Left lobe of liver (tissue), 2 donors: ENCODE measurements at regions not wholly inside any gene's neighbourhood (a gene's known extent, or its start where the extent isn't known, plus 50 kb on each side); places are given as distances from the start of the nearest gene placed in this dataset.
A peak's percentile ranks its signal among the peaks of the same experiment; 100 is the strongest.

ENCODE experiments used
- ATAC-seq: fragments of 200-7000 bp; cut with Tn5 transposase; one replicate; pipeline ENCODE4 v1.9.1; 2020; ENCODE audit warnings: mild to moderate bottlenecking, moderate library complexity
- DNase-seq: peaks from one replicate; pipeline ENCODE4 v3.0.0-alpha.2; 2020; ENCODE audit warnings: low spot score
- donor health status: DM: no; HTN: no; CAD: no; lungs with moderate emphysema.
- donor health status: DM: no; HTN: yes; CAD: no.

DNA sequence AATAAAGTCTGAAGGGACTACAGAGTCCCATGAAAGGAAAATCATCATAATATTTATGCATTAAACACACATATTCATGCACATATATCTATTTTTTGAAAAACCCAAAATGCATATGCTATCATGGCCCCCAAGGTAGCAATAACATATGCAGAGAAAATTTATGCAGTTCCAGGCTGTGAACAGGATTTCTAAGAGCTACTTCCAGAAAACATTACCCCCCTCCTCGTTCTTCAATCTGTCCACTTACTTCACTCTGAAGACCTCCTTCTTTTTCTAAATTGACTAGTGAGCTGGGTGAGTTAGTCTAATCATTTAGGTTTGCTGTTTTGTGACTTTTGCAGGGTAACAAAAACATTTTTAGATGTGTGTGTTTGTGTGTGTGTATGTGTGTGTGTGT is 376.4 kb upstream of the ZEB2 start:
- no peak for DNase-seq
- no peak for ATAC-seq

DNA sequence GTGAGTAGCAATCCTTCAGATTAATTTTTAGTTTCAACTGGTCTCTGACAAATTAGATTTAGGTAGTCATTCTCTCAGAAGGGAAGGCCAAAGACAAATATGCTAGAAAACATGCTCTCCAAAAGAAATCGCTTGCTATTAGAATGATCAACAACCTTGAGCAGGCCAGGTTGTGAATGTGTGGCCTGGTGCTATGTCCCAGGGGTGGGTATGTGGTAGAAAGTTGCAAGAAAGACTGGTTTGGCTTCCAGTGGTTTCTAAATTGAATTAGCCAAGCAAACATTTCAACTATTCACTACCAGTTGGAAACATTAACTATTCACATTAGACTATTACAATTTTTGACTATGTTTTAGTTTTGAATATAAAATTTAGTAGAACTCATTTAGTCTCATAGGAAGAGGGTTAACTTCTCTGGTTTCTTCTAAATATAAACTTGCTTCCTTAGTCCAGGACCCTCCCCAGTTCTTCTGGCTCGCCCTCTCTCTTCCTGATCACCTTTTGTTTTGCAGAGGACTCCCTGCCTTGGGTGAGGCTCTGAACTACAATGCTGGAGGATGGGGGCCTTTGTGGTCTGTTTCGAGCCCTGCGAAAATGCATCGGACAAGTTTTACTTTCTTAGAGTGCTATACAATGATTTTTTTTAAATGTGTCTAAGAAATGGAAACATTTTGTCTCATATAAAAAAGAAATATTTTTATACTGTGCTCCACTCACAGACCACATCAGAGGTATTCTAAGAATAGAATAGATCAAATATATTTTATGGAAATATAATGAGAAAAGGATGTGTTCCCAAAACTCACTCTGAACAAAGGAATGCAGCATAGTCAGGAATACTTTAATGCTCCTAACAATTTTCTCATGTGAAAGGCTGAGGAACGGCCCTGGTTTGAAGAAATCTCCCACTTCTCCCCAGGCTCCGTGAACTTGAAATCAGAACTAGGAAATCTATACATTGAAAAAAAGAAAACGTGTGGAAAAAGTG is 375.0 kb upstream of the ZEB2 start:
- DNase-seq (no peak), ATAC-seq (no peak)

DNA sequence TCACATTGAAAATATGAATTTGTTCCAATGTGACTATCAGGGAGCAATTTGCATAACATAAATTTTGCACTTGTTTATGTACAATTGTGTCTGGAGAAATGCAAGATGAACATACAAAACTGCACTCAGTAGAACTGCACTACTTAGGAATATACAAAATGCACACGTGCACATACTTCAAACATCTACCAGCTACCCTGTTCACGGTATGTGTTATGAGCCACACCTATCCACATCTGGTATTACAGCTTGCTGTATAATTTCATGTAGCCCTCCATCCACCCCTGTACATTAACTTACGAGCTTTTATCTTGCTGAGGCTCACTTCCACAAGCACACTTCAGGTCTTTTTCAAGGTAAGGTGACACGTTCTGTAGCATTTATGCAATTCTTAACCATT is 373.5 kb upstream of the ZEB2 start:
- ATAC-seq (no peak), DNase-seq (no peak)

DNA sequence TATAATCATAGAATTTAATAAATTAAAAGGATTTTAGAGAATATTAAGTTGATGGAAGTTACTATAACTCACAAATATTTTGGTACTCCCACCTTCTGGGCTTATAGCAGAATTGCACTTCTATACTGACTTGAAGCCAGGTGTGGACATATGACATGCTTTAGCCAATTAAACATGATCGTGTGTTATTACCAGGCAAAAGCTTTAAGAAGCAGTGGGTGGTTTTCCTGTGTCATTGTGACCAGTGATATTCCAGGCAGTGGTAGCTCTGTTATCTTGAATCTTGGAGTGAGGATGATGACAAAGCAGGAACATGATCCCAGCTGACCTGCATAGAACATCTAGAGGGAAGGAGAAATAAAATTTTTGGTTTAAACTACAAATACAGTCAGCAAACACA is 370.9 kb upstream of the ZEB2 start:
- no peak for ATAC-seq
- DNase-seq: no peak

DNA sequence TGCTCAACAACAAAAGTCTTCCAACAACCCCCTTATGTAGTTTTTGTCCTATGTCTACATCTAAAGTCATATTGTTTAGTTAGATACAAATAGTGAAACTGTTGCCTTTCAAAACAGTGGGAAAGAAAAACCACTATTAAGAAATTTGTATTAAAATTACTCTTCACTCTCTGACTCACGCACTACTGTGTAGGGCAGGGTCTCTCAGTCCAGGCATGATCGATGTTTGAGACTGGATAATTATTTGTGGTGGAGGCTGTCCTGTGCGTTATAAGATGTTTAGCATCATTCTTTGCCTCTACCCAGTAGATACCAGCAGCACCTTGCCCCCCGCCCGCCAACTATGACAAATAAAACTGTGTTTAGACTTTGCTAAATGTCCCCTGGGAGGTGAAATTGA is 369.4 kb upstream of the ZEB2 start:
- ATAC-seq (no peak), DNase-seq (no peak)

DNA sequence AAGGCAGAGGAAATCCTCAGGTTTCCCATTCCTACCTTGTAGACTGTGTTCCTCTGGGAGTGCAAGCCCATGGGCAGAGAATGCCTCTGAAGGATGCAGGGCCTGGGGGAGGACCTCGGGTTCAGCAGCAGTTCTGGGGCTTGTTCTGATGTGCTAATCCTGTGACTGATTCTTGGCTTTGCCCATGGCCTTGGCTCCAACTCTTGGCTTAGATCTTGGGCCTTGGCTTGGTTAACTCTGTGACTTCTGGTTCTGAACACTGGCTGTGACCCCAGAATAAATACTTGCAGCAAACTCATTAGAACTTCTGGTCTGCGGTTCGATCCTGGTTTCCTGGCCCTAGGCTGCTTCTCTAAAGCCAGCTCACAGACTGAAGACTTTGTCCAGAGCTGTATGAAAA is 366.9 kb upstream of the ZEB2 start:
- ATAC-seq (no peak), DNase-seq (no peak)

DNA sequence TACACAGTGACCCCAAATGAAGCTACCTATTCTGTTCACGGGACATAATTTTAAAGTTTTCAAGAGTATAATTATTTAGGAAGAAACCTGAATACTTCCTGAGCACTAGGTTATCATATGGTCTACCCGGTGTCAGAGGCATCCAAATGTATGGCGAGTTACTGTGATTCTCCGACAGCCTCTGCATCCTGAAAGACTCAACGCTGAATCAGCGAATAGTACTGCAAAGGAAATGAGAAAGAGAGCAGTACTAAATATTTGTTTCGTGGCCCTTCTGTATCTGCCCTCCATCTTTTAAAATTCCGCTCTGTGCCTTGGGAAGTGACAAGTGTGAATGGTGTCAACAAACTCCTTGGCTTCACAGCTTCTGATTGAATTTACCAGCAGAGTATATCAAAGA is 358.0 kb upstream of the ZEB2 start:
- ATAC-seq (no peak), DNase-seq (no peak)

DNA sequence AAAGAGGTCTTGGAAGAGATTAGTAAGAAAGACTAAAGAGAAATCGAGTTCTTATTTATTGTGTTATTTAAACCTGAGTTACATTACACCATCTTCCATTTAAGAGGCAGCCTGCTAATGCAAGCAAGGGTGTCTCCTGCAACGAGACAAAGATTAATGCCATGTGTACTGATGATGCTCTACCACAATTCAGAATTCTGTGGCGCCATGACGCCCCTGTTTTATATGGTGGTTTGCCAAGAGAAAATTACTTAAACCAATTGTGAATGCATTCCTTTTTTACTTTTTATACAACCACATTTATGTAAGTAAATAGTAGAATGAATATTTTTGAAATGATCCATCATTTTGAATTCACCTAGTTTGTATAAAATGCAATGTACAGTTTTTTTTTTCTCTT is 356.1 kb upstream of the ZEB2 start:
- DNase-seq (no peak), ATAC-seq (no peak)

DNA sequence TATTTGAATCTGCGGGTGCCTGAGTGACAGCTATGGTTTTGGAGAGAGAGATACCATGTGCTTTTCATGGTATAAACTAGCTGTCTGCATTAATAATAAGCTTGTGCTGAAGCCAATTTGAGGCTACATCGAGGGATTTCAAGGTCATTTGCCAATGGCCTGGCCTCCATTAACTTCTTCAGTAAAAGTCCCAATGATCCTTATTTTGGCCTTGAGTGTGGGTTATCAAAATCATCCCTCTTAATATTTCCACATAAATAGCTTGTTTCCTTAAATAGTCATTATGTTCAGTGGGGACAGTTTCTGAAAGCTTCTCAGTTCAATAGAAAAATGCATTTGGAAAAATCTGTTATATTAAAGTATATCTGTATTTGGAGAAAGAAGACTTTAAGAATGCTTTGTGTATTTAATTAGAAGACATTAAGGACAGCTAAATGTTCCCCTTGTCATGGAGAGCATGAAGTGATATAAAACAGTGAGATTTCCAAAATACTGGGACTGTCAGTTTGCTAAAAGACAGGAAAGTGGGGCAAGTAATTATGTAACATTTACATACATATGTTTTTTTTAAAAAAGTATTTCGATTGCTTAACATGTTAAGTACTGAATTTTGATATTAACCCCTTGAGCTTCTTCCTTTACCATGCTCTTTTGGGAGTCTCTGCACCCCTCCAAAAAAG is 355.5 kb upstream of the ZEB2 start:
- no peak for DNase-seq
- ATAC-seq: no peak

DNA sequence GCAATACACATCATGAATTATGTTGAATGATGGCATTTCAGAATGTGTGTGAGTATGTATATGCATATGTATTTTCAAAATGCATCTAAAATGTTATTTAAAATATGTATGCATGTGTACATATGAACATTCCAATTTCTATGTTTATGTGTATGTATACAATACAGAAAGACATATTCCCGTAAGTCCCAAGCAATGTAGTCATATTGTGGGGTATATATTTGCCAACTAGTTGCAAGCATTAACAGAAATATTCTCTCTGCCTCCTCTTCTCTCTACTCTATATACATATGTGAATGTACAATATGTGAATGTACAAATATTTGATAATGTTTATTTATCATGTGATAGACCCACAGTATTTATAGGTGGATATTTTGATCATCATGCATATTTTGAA is 345.8 kb upstream of the ZEB2 start:
- ATAC-seq (no peak), DNase-seq (no peak)

DNA sequence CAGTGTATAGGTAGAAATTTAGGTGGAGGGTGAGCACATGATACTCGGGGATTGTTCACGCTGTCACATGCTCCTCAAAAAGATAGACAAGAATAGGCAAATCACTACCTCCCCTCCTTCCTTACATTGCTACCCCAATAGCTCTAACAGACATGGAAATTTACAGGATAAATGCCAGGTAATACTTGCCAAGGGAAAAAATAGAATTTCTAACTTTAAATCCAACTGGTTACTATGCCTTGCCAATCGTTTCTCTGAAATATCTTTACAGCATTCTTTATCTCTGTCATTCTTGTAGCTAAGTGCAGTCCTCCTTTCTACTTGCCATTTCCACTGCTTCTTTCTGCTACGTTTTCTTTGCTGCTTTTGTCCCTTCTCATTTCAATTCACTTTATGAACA is 339.8 kb upstream of the ZEB2 start:
- DNase-seq (no peak), ATAC-seq (no peak)

DNA sequence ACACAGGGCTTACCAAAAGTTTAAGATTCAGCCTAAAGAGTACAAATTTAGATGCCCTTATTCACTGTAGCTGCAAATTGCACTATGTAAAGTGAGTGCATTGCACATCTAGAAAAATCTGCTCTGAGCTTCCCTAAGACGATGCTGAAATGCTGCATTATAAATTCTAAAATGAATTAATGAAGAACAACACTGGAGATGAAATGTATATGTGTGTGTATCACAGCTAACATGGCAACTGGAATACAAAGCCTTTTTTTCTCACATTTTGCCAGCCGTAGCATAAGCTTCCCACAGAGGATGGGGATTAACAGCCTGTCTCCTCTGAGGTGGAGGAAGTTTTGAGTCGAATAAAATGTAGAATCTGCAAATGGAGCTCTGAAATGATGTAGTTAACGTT is 338.3 kb upstream of the ZEB2 start:
- ATAC-seq (no peak), DNase-seq (no peak)

DNA sequence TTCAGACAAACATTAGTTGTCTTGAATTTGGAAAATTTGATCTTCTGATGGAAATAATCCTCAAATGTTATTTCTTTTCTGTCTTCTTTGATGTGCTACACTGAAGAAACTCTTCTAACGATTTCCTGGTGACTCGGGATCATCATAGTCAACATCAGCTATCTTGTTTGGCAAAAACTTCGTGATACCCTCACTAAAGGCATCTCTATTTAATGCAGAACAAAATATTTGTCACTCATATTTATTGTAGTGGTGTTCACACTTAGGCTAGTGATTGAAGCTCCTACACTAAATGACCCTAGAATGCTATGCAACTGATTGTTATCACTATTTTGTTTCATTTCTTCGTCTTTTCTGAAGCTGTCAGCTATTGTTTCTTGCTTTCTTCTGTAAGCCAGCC is 334.7 kb upstream of the ZEB2 start:
- ATAC-seq (no peak), DNase-seq (no peak)

DNA sequence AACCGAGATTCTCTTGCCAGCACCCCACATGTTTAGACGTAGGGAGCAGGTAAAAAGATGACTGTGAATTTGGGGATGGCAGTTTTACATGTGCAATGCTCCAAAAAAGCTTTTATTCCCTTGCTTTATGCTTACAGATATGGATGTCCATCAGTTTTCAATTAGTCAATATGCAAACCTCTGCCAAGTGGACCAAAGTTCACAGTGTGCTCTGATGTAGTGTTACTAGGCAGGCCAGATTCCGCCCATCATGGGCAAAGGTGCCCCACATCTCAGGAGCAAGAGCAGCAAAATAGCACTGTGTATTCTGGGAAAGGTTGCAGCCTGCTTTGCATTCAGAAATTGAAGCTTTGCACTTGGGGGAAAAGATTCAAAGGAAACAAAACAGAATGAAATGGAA is 329.7 kb upstream of the ZEB2 start:
- peak; percentile 89 for ATAC-seq
- DNase-seq: peak; percentile 49

DNA sequence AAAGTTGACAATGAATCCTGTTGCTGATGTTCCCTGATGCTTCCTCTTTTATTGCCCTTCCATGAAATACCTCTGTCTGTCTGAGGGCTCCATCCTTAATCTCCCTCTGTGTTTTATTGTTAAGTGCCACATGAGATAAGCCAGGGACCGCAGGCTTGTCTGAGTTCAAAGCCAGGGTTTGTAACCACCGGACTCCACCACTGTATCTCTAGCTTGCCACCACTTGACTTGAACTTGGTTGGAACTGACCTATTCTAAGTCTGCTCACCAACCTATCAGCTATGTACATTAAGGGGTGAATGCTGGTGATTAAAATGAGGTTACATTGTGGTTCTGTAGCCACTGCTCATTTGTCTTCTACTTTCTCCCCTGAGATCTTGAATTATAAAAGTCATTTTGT is 328.5 kb upstream of the ZEB2 start:
- ATAC-seq (no peak), DNase-seq (no peak)

DNA sequence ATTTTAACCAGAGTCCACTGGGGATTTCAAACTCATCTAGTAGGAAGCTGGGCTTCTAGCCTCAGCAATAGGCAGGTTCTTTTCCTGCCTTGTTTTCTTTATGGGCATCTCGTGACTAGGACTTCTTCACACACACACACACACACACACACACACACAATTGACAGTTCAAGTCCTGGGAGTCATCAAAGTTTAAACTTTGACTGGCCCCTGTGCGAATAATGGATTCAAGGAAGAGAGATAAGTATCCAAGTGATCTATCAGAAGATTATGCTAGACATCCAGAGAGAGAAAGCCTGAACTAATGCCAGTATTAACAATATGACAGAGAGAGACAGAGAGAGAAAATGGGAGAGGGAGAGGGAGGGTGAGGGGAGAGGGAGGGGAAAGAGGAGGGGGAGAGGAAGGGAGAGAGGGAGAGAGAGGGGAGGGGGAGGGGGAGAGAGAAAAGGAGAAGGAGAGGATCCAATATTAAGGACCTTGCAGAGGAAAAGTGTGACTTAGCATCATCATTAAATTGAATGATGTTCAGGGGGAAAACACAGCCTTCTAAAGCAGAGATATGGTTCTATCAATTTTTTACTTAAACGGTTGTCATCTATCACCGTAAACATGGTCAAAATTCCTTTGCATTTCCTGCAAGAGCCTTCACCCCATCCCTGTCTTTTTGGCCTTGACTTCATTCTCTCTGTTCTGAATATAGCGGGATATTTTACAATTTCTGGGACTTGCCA is 327.6 kb upstream of the ZEB2 start:
- ATAC-seq (no peak), DNase-seq (no peak)

DNA sequence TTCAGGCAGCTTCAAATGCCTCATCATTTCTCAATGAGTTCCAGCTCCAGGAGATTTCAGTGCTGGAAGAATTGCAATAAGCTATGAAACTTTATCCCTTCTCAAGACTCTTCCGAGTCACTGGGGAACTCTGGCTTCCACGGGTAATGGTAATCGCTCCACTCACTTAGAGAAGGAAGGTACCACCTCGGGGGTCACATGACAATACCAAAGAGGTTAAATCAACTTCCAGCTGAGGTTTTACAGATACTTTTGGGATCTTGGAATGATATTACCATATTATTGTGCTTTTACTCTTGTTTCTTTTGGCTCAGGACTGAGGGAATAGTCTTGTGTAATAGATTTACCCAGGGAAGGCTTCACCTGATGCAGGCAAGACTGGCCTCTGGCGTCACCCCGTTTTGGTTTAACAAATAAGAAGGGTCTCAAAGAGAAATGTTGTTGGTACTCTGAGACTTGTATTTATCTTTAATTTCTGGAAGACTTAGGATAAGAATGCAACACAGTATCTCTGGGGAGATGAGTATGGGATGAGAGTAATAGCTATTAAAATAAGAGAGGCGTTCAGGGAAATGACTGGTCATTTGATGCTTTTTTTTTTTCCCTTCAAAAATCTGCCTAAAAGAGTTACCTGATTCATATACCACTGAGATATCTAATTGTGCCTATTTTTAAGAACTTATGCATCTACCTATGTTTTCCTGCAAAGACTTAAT is 316.9 kb upstream of the ZEB2 start:
- ATAC-seq (no peak), DNase-seq (no peak)

DNA sequence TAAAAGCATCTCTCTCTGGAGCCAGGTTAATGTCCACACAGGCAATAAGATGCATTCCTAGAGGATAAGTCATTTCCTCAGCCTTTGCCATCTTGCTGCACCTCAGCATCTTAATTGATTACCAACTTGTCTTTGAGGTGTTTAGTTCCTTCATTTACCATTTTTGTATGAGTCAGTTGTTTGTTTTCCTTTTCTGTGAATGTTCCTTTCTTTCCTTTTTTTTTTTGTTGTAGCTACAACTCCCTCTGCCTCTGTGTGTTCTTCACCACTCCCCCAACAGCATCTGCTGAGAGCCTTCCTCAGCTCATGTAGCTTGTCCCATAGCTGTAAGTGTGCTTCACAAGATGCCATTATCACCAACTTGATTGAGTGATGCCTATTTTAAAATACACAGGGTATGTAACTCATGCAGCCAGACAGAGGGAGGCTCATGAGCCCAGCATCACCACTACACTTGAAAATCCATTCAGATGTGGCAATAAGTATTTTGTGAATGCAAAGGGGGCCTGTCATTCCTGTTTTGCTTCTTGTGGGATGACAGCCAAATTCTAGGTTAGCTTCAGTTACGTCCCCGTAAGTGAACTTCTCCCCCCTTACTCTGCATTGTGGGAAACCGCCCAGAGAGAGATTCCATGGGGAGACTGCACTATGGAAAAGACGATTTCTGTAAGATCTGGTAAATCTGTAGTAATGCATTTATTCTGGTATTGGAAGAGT is 315.9 kb upstream of the ZEB2 start:
- DNase-seq (no peak), ATAC-seq (no peak)

DNA sequence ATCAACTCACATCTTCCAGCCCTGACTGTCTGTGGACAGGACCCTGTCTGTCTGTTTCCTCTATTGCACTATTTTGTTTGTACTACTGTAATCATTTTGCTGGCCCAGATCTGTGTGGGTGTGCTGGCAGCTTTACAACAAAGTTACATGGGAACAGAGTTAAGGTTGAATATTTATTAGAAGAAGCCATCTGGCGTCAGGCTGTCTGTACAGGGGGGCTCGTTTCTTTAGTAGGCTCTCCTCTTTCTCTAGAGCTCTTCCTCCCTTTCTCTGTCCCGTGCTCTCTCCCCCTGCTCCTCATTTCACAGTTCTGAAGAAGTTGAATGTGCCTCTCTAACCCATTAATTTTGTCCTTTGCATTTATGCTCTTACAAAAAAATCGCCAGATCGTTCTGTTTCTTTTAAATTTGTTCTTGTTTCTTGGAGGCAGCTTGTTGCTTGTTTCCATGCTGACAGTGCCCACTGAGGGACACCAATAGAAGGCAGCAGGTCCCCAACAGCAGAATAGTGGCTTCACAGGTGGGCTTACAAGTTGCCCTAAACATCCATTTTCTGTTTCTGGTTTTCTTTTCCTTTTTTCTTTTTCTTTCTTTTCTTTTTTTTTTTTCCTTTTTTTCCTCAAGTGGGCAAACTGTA is 315.2 kb upstream of the ZEB2 start:
- ATAC-seq (peak; percentile 32), DNase-seq (no peak)

DNA sequence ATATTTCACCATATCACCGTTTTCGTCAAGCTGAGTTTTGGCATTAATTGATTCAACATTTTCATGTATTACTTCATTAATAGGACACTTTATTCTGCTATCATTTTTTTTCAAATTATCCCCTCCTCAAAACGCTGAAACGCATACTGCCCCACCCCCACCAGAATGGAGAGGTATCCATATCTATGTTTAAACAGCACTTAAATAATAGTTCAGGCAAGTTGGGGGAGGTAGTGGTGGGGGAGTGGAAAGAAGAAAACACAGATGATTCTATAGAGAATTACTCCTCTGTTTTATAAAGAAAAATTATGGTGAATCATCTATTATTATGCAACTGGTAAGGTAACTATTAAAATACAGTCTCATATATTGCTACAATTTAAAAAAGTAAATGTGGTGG is 314.4 kb upstream of the ZEB2 start:
- DNase-seq (no peak), ATAC-seq (no peak)
